ENCODE measurements at regions not wholly inside any gene's neighbourhood (a gene's known extent, or its start where the extent isn't known, plus 50 kb on each side); places are given as distances from the start of the nearest gene placed in this dataset.

GRCh38 chr6:26284537-26285142, 80.4 kb upstream of the BTN3A2 start:
- TF ChIP-seq POLR2A (IDR thresholded peaks at IDR 0.05; ENCODE audit: low read length) (no peak), GATA1 (IDR thresholded peaks at IDR 0.05; ENCODE audit: low read depth, low read length) (no peak)
